ENCODE measurements at regions not wholly inside any gene's neighbourhood (a gene's known extent, or its start where the extent isn't known, plus 50 kb on each side); places are given as distances from the start of the nearest gene placed in this dataset.
"Not testable (repeated sequence)": the region's sequence is repeated elsewhere in the genome, so short reads cannot be mapped to it uniquely, and the experiment has no call there.

- H3K27ac ChIP-seq, result no peak overlapping the region
- TF ChIP-seq ZFX (IDR thresholded peaks at IDR 0.05), result no peak
- TF ChIP-seq CTCF (conservative IDR thresholded peaks at IDR 0.05), result peak; percentile 26
Observed at GRCh38 chr14:66315548-66315947, 170.6 kb upstream of the CCDC196 start.

- no peak overlapping the region for H3K27ac ChIP-seq
- no peak for TF ChIP-seq ZFX (IDR thresholded peaks at IDR 0.05)
- TF ChIP-seq CTCF (conservative IDR thresholded peaks at IDR 0.05), result no peak
Observed at GRCh38 chr14:66322564-66322963, 163.6 kb upstream of the CCDC196 start.

- H3K27ac ChIP-seq, result no peak overlapping the region
- TF ChIP-seq CTCF (conservative IDR thresholded peaks at IDR 0.05) (no peak), ZFX (IDR thresholded peaks at IDR 0.05) (no peak)
Observed at GRCh38 chr14:66330228-66330627, 155.9 kb upstream of the CCDC196 start.

- H3K27ac ChIP-seq, result no peak overlapping the region
- TF ChIP-seq ZFX (IDR thresholded peaks at IDR 0.05) (no peak), CTCF (conservative IDR thresholded peaks at IDR 0.05) (no peak)
Observed at GRCh38 chr14:66330916-66331315, 155.3 kb upstream of the CCDC196 start.

GRCh38 chr14:66333293-66333692, 152.9 kb upstream of the CCDC196 start:
- not testable (repeated sequence) for H3K27ac ChIP-seq

GRCh38 chr14:66341239-66341638, 144.9 kb upstream of the CCDC196 start:
- H3K27ac ChIP-seq, result no peak overlapping the region
- TF ChIP-seq ZFX (IDR thresholded peaks at IDR 0.05) (no peak), CTCF (conservative IDR thresholded peaks at IDR 0.05) (no peak)

GRCh38 chr14:66345986-66346385, 140.2 kb upstream of the CCDC196 start:
- H3K27ac ChIP-seq, result no peak overlapping the region
- no peak for TF ChIP-seq ZFX (IDR thresholded peaks at IDR 0.05)
- no peak for TF ChIP-seq CTCF (conservative IDR thresholded peaks at IDR 0.05)

GRCh38 chr14:66351310-66351709, 134.9 kb upstream of the CCDC196 start:
- no peak for TF ChIP-seq ZFX (IDR thresholded peaks at IDR 0.05)
- H3K27ac ChIP-seq, result no peak overlapping the region

GRCh38 chr14:66359500-66359899, 126.7 kb upstream of the CCDC196 start:
- no peak overlapping the region for H3K27ac ChIP-seq
- TF ChIP-seq ZFX (IDR thresholded peaks at IDR 0.05), result no peak
- peak; percentile 77 for TF ChIP-seq CTCF (conservative IDR thresholded peaks at IDR 0.05)
